GM23338 (cell line): ENCODE measurements at regions not wholly inside any gene's neighbourhood (a gene's known extent, or its start where the extent isn't known, plus 50 kb on each side); places are given as distances from the start of the nearest gene placed in this dataset.

Experiments used
- CREB1 ChIP-seq: fragments of 250-450 bp; sonication (Bioruptor Pico); IDR thresholded peaks from 2 replicates; pipeline ENCODE4 v1.5.0; 2020; ENCODE audit warnings: low read depth, mild to moderate bottlenecking, moderate library complexity
- EZH2phosphoT487 ChIP-seq: fragments of 200-600 bp; sonication (generic); IDR thresholded peaks from one replicate; pipeline ENCODE4 v1.8.1; 2018; ENCODE audit warnings: antibody characterized with exemption; ENCODE audit not compliant: unreplicated experiment
- JUNB ChIP-seq: IDR thresholded peaks from one replicate; pipeline ENCODE4 v1.6.1; 2016; ENCODE audit warnings: antibody characterized with exemption; ENCODE audit not compliant: unreplicated experiment
- REST ChIP-seq: IDR thresholded peaks from one replicate; pipeline ENCODE4 v1.6.1; 2018; ENCODE audit warnings: antibody characterized with exemption; ENCODE audit not compliant: unreplicated experiment
- STAT1 ChIP-seq: IDR thresholded peaks from one replicate; pipeline ENCODE4 v1.6.1; 2016; ENCODE audit warnings: antibody characterized with exemption; ENCODE audit not compliant: unreplicated experiment
- ZNF114 ChIP-seq: fragments of 250-450 bp; sonication (Bioruptor Pico); IDR thresholded peaks from 2 replicates; pipeline ENCODE4 v1.5.0; 2020; ENCODE audit warnings: mild to moderate bottlenecking, moderate library complexity
- ZNF331 ChIP-seq: fragments of 250-450 bp; sonication (Bioruptor Pico); IDR thresholded peaks from 2 replicates; pipeline ENCODE4 v1.5.0; 2020; ENCODE audit warnings: low read depth, mild to moderate bottlenecking, moderate library complexity
- ZNF462 ChIP-seq: fragments of 250-450 bp; sonication (Bioruptor Pico); IDR thresholded peaks from 2 replicates; pipeline ENCODE4 v1.5.0; 2020; ENCODE audit warnings: mild to moderate bottlenecking, moderate library complexity

- TF ChIP-seq ZNF462 (CRISPR knock-in tag) (no peak), STAT1 (no peak), CREB1 (no peak), EZH2phosphoT487 (no peak), ZNF331 (CRISPR knock-in tag) (no peak), ZNF114 (CRISPR knock-in tag) (no peak), REST (no peak), JUNB (no peak)
Measured at GRCh38 chr11:104390651-104391050, 226.7 kb upstream of the PDGFD start (continued).
